Naive thymus-derived CD8-positive, alpha-beta T cell (primary cell): ENCODE measurements at regions not wholly inside any gene's neighbourhood (a gene's known extent, or its start where the extent isn't known, plus 50 kb on each side); places are given as distances from the start of the nearest gene placed in this dataset.

ENCODE experiments used
- ATAC-seq, 2 donors: fragments of 150-1000 bp; cut with Tn5 transposase in 1 of 2; sonication (Bioruptor Pico), chemical (Tn5 transposase) in 1 of 2; 1 replicate in 1 of 2; 2 replicates in 1 of 2; pipeline ENCODE4 v1.10.0; 2021; ENCODE audit warnings: mild to moderate bottlenecking in 2 of 2, moderate library complexity in 2 of 2
- POLR2A ChIA-PET: fragments of 350-600 bp; sonication (Branson Sonifier 250); formaldehyde crosslinking; loops from one replicate; lab custom pipeline; 2021; ENCODE audit warnings: antibody characterized with exemption; lab: Charles Lee
- DNase-seq, 10 donors: peaks; one replicate each; pipeline versions ENCODE4 v3.0.0 to v3.0.0-alpha.2; 2020 to 2022
- H3K27ac Mint-ChIP-seq, 10 donors: one replicate each; pipeline ENCODE4 v1.8.0; 2020 to 2022; ENCODE audit warnings: mild to moderate bottlenecking in 10 of 10, mixed read lengths in 10 of 10, moderate library complexity in 4 of 10, inconsistent platforms in 1 of 10
- H3K27me3 Mint-ChIP-seq, 5 donors: one replicate each; pipeline ENCODE4 v1.8.0; 2021 to 2022; ENCODE audit warnings: mixed read lengths in 5 of 5
- H3K36me3 Mint-ChIP-seq, 3 donors: one replicate each; pipeline ENCODE4 v1.8.0; 2020 to 2022; ENCODE audit warnings: mixed read lengths in 3 of 3, mild to moderate bottlenecking in 2 of 3, inconsistent platforms in 1 of 3
- H3K4me1 Mint-ChIP-seq, 4 donors: one replicate each; pipeline ENCODE4 v1.8.0; 2021 to 2022; ENCODE audit warnings: mixed read lengths in 4 of 4
- H3K4me3 Mint-ChIP-seq, 10 donors: one replicate each; pipeline ENCODE4 v1.8.0; 2020 to 2022; ENCODE audit warnings: mild to moderate bottlenecking in 10 of 10, mixed read lengths in 10 of 10, moderate library complexity in 6 of 10, inconsistent platforms in 1 of 10
- H3K9me3 Mint-ChIP-seq, 9 donors: one replicate each; pipeline ENCODE4 v1.8.0; 2020 to 2022; ENCODE audit warnings: mixed read lengths in 9 of 9, mild to moderate bottlenecking in 3 of 9, inconsistent platforms in 1 of 9, moderate library complexity in 1 of 9

DNA sequence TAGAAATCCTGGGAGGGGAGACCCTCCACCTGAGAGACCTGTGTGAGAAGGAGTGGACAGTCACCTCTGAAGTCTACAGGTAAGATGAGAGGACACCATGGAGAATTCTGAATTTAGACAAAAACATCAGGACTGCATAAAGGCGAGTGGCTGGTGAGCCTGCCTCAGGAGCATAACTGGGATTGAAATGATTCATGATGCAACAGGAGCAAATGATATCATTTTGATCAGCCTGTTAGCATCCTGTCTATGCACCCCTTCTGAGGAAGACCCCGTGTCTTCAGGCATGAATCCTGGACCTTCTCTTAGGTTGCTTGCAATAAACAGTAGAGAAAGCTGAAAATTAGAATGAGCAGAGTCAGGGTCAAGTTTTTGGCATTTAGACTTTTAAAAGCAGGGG lies 245.8 kb downstream of the ETAA1 start:
- Mint-ChIP-seq H3K4me1 (no peaks in the 10 kb centered on the region), H3K27me3 (peaks cover 0 to 12% (median 1%) of the 10 kb centered on the region in 5 donors), H3K27ac (no peak overlapping the region), H3K9me3 (peaks cover 0 to 14% (median 3%) of the 10 kb centered on the region in 9 donors), H3K36me3 (no peaks in the 10 kb centered on the region), H3K4me3 (no peak overlapping the region)
- ATAC-seq (no peak), DNase-seq (no peak)
- POLR2A ChIA-PET, result no interaction called here

DNA sequence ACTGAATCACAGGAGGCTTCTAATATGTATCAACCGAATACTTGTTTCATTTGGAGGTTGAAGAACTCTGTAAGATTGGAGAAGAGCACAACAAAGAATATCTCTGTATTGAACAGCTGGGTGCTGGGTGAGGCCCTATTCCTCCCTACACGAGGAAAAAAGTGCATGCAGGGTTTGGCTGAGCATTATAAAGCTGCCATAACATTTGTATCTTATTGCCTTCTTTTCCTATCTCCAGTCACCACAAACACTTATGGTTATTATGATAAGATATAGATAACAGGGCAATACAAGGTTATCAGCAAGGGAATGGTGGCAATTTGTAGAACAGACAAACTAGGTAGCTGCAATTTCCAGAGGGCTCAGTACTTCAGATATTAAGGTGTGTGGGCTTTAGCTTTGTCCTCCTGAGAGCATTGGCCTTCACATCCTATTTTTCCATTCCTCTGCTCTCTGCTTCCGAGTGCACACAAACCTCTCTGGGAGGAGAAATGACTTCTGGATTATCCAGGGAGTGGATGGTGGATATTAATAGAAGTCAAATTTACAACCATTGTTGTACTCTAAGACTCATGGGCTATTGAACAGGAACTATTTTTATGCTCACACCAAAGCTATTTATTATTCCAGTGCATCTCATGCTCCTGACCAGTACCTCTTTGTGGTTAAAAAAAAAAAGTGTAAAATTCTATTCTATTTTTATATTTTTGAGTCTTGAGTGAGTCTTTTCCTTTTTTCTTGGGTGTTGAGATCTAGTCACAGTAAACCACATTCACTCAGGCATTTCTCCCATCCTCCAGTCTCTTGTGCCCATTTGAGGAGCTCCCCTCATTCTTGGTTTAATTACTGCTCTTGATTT lies 248.4 kb downstream of the ETAA1 start:
- DNase-seq (no peak), ATAC-seq (no peak)
- Mint-ChIP-seq H3K36me3 (no peaks in the 10 kb centered on the region), H3K4me3 (no peak overlapping the region), H3K27me3 (peaks cover 0 to 8% (median 4%) of the 10 kb centered on the region in 5 donors), H3K4me1 (no peaks in the 10 kb centered on the region), H3K27ac (no peak overlapping the region), H3K9me3 (peaks cover 0 to 14% (median 3%) of the 10 kb centered on the region in 9 donors)
- POLR2A ChIA-PET, result no interaction called here

DNA sequence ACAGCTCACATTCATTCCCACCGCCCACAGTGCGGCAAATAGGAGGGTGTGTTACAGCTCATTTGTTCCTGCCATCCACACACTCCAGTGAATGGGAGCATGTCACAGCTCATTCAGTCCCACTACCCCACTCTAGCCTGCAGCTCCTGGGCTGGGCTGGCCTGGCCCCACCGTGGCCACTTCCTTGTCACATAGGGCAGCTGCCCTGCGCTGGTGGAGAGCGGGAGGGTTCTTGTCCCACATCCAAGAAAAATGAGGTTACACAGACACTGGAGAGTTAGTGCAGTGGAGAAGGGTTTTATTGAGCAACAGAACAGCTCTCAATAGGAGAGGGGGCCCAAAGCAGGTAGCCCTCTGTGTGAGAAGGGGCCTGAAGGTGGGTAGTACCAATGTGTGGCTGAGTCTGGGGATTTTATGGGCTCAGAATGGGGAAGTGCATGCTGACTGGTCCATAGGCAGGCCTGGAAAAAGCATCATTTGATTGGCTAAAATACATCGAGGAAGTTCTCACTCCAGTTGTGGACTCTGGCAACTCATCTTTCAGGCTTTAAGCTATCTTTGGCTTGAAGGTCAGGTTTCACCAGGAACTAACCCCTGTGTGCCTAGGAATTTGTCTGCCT lies 249.7 kb downstream of the ETAA1 start:
- DNase-seq, result no peak
- POLR2A ChIA-PET, result no interaction called here
- Mint-ChIP-seq H3K27ac (no peak overlapping the region), H3K4me1 (no peaks in the 10 kb centered on the region), H3K36me3 (no peaks in the 10 kb centered on the region), H3K9me3 (peaks cover 0 to 14% (median 3%) of the 10 kb centered on the region in 9 donors), H3K4me3 (no peak overlapping the region), H3K27me3 (peaks cover 0 to 8% (median 4%) of the 10 kb centered on the region in 5 donors)
- ATAC-seq, result no peak

DNA sequence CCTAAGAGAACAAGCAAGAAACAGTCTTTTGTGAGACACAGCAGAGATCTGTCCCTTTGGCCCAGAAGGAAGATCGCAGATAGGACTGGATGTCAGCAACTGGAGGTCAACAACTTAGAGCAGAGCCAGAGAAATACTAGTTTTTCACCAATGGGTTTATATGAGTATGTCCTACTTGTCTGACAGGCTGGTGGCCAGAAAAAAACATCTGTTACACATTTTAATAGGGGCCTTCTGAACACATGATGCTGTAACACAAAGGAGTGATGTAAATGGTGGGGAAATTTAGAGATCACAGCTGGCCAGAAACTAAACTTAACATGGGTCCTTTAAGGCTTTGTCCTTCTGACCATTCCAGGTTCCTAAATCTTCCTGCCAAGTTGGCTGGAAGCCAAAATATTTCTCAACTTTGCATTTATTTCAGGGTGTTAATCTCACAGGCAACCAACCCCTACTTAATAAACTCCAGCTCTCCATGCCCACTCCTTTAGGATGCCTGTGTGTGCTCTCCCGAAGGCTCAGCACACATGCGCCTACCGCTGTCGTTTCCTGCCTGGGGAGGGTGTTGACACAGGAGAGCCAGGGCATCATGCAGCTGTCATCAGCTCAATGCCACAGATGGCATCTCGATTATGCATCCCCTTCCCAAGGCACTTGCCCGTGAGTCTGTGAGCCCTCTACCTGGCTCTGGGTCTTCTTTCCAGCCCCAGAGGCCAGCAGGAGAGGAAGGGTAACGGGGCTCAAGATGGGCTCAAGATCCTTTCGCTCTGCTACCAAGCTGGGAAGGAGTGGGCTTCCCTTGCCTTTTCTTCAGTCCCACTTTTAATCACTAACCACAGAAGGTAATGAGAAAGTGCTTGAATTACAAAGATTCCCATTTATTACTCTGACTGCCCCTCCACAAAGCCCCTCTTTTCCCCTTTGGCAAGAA lies 252.5 kb downstream of the ETAA1 start:
- ATAC-seq (no peak), DNase-seq (no peak)
- Mint-ChIP-seq H3K36me3 (peaks cover 0 to 5% (median 0%) of the 10 kb centered on the region in 3 donors), H3K4me1 (peaks cover 0 to 2% (median 0%) of the 10 kb centered on the region in 4 donors), H3K4me3 (no peak overlapping the region), H3K27me3 (peaks cover 0 to 14% (median 4%) of the 10 kb centered on the region in 5 donors), H3K27ac (no peak overlapping the region), H3K9me3 (peaks cover 0 to 24% (median 10%) of the 10 kb centered on the region in 9 donors)
- POLR2A ChIA-PET, result no interaction called here

DNA sequence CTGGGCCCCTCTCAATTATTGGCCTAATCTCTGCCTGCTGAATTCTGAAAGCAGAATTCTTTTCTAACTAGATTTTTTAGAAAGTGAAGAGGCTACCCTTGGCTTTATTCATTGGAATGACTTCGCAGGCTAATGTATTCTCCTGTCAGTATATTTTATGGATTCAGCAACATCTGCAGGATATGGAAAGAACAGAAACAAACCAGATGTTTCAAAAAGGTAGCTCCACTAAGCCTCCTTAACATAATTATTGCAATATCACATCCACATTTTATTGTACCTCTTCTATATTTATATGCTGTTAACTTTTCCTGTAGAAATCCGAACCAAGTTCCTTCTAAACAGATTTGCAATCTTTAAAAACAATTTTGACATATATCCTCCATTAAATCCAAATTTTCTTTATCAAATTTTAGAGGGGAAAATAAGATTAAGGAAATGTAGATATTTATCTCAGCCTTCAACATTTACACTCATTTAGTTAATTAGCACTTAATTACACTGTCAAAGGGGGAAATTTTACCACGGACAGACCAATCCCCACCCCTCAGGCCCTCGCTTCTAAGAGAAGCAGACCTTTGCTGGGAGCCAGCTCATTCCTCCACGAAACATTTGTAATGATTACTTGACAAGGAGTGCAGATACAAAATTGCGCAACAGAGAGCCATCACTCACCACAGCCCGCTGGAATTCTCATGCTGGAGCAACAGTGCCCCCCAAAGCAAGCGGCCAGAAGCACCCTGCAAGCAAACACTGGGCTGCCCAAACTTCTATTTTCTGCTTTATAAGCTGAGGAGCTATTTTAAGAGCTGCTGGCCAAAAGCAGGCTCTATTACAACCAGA lies 253.4 kb downstream of the ETAA1 start:
- ATAC-seq, result no peak
- peaks cover 0 to 2% (median 0%) of the 10 kb centered on the region in 4 donors for H3K4me1 Mint-ChIP-seq
- DNase-seq, result no peak
- H3K27me3 Mint-ChIP-seq, result peaks cover 0 to 14% (median 4%) of the 10 kb centered on the region in 5 donors
- no peak overlapping the region for H3K27ac Mint-ChIP-seq
- H3K4me3 Mint-ChIP-seq, result no peak overlapping the region
- POLR2A ChIA-PET, result no interaction called here
- peaks cover 0 to 31% (median 10%) of the 10 kb centered on the region in 9 donors for H3K9me3 Mint-ChIP-seq
- H3K36me3 Mint-ChIP-seq, result peaks cover 0 to 5% (median 0%) of the 10 kb centered on the region in 3 donors

DNA sequence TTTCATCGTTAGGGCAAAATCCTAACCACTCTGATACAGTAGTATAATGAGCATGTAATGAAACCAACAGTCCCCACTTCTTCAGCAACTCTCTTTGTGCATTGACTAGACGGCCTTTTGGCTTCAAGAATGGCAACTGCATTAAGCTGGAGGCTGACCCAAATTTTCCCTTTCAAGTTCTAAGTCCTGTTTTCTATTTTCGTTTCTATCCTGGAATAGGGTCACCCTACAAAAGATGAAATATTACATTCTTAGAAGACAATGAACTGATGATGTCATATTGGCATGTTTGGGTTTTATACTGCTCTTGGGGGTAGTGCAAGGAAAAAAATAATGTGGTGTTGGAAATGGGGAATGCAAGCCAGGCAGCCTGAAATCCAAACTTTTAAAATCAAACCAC lies 254.4 kb downstream of the ETAA1 start:
- Mint-ChIP-seq H3K36me3 (peaks cover 0 to 5% (median 0%) of the 10 kb centered on the region in 3 donors), H3K9me3 (peaks cover 0 to 26% (median 10%) of the 10 kb centered on the region in 9 donors), H3K27me3 (peaks cover 0 to 14% (median 4%) of the 10 kb centered on the region in 5 donors), H3K4me3 (no peak overlapping the region), H3K4me1 (peaks cover 0 to 2% (median 0%) of the 10 kb centered on the region in 4 donors), H3K27ac (no peak overlapping the region)
- POLR2A ChIA-PET, result no interaction called here
- ATAC-seq (no peak), DNase-seq (no peak)

DNA sequence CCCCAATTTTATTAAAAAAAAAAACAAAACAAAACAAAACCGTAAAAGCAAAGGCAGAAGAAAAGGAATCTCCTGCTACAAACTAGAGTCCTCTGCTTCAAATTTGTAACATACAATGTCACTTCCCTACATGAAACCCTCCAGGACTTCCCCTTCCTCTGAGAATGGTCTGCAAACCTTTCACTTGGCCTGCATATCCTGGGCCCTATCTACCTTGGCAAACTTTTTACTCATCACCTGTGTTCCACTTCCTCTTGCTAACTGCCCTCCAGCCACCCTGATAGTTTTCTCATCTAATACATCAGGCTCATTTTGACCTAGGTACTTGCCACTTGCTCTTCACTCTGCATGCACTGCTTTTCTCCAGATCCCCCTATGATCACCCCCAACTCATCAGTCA lies 255.5 kb downstream of the ETAA1 start:
- Mint-ChIP-seq H3K4me3 (no peak overlapping the region), H3K9me3 (peaks cover 0 to 19% (median 9%) of the 10 kb centered on the region in 9 donors)
- POLR2A ChIA-PET, result no interaction called here

DNA sequence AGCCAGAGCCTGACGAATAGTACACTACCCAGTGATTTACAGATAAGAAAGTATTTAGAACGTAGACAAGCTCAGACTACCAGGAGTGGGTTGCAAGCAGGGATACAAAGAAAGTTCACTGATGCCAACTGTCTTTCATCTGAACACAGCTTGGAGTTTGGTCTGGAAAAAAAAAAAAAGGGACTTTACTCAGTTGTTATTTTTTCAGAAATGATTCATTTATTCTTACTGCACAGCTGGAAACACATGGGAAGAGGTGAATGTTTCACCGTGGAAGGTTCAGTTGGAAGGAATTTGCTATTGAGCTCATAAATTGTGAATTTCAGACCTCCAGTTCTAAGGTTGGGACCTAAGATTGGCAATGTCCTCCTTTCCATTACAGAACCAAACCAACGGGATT lies 259.7 kb downstream of the ETAA1 start:
- H3K9me3 Mint-ChIP-seq, result peaks cover 2 to 19% (median 9%) of the 10 kb centered on the region in 9 donors
- ATAC-seq, result no peak

More for the DNA sequence above, 255.5 kb downstream of the ETAA1 start:
- H3K27me3 Mint-ChIP-seq, result peaks cover 0 to 14% (median 4%) of the 10 kb centered on the region in 5 donors
- peaks cover 0 to 2% (median 0%) of the 10 kb centered on the region in 4 donors for H3K4me1 Mint-ChIP-seq
- no peak overlapping the region for H3K27ac Mint-ChIP-seq
- no peak for ATAC-seq
- H3K36me3 Mint-ChIP-seq, result peaks cover 0 to 5% (median 0%) of the 10 kb centered on the region in 3 donors
- DNase-seq, result no peak

DNA sequence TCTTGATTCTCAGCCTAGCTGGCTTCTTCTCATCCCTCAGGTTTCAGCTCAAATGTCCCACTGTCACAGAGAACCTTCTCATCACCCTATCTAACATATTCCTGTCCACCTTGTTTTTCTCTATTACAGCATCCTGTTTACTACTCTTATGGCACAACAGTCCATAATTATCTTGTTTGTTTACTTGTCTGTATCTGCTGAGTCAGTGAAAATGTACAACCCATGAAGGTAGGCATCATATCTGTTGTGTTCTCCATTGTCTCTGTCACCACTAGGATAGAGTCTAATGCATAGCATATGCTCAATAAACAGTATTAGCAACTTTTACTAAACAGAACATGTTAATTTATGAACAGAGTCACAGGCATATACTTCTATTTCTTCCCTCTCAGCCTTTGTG lies 261.7 kb downstream of the ETAA1 start:
- DNase-seq (no peak), ATAC-seq (no peak)
- Mint-ChIP-seq H3K27me3 (peaks cover 0 to 6% (median 0%) of the 10 kb centered on the region in 5 donors), H3K4me1 (no peaks in the 10 kb centered on the region), H3K36me3 (no peaks in the 10 kb centered on the region), H3K4me3 (no peak overlapping the region), H3K27ac (no peak overlapping the region), H3K9me3 (peaks cover 0 to 9% (median 2%) of the 10 kb centered on the region in 9 donors)
- POLR2A ChIA-PET, result no interaction called here

More for the DNA sequence above, 259.7 kb downstream of the ETAA1 start:
- H3K27me3 Mint-ChIP-seq, result peaks cover 0 to 14% (median 3%) of the 10 kb centered on the region in 5 donors
- H3K4me3 Mint-ChIP-seq, result no peak overlapping the region
- no peak overlapping the region for H3K27ac Mint-ChIP-seq
- peaks cover 0 to 5% (median 0%) of the 10 kb centered on the region in 3 donors for H3K36me3 Mint-ChIP-seq
- peaks cover 0 to 2% (median 0%) of the 10 kb centered on the region in 4 donors for H3K4me1 Mint-ChIP-seq
- DNase-seq, result no peak
- POLR2A ChIA-PET, result no interaction called here

DNA sequence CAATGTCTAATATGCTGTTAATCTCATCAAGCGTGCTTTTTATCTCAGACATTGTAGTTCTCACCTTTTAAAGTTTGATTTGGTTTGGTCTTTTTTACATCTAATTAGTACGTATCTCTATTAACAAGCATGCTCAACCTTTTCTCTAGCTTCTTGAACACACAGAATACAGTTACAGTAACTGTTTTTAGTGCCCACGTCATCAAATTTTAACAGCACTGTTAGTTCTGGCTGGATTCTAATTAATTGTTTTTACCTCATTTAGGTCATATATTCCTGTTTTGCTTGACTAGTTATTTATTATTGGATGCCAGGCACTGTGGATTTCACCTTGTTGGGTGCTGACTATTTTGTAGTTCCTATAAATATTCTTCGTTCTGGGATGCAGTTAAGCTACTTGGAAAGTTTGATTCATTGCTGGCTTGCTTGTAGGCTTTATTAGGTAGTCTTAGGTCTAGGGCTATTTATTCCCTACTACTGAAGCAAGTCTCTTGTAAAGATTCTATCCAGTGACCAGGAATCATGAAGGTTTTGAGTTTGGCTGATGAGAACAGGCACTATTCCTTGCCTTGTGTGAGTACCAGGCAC lies 263.0 kb downstream of the ETAA1 start:
- ATAC-seq, result no peak
- Mint-ChIP-seq H3K9me3 (peaks cover 0 to 6% (median 2%) of the 10 kb centered on the region in 9 donors), H3K36me3 (no peaks in the 10 kb centered on the region), H3K4me3 (no peak overlapping the region), H3K4me1 (no peaks in the 10 kb centered on the region), H3K27ac (no peak overlapping the region), H3K27me3 (peaks cover 0 to 10% (median 0%) of the 10 kb centered on the region in 5 donors)
- DNase-seq, result no peak
- POLR2A ChIA-PET, result no interaction called here

DNA sequence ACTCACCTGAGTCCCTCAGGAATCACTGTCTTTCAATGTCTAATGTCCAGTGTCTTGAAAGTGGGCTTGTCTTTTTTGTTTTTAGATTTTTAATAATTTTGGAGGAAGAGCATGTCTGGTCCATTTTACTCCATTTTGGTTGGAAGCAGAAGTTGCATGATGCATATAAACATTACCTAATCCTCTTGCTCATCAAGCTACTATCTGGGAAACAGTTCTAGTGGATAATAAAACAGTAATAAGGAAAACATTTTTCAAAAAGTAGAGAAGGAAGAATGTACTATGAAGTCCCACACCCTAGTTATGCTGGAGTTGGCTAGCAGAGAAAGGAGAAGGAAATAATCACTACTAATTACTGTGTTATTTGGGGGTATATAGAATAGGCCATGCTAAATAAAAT lies 263.7 kb downstream of the ETAA1 start:
- ATAC-seq (no peak), DNase-seq (no peak)
- POLR2A ChIA-PET, result no interaction called here
- Mint-ChIP-seq H3K4me3 (no peak overlapping the region), H3K4me1 (no peaks in the 10 kb centered on the region), H3K9me3 (peaks cover 0 to 4% (median 0%) of the 10 kb centered on the region in 9 donors), H3K27me3 (peaks cover 0 to 10% (median 0%) of the 10 kb centered on the region in 5 donors), H3K36me3 (no peaks in the 10 kb centered on the region), H3K27ac (no peak overlapping the region)
